H1 (cell line): ENCODE measurements at regions not wholly inside any gene's neighbourhood (a gene's known extent, or its start where the extent isn't known, plus 50 kb on each side); places are given as distances from the start of the nearest gene placed in this dataset.
A peak's percentile ranks its signal among the peaks of the same experiment; 100 is the strongest.

Source experiments
- HDAC2 ChIP-seq, 2 experiments: fragments of 300-600 bp in 1 of 2; sonication (generic) in 1 of 2; IDR thresholded peaks; 2 replicates each; pipeline ENCODE4 v1.6.1; 2011 to 2012; ENCODE audit warnings: low read depth in 2 of 2, low read length in 2 of 2, mild to moderate bottlenecking in 2 of 2, moderate library complexity in 2 of 2, borderline replicate concordance in 1 of 2, inconsistent platforms in 1 of 2
- HDAC6 ChIP-seq: IDR thresholded peaks from one replicate; pipeline ENCODE4 v1.7.1; 2012; ENCODE audit warnings: low read depth, mild to moderate bottlenecking, inconsistent platforms, low read length, moderate library complexity
- JUND ChIP-seq: IDR thresholded peaks from 2 replicates; pipeline ENCODE4 v1.6.1; 2011; ENCODE audit warnings: mild to moderate bottlenecking, improper control_type of control experiment, low read length
- KDM4A ChIP-seq: IDR thresholded peaks from one replicate; pipeline ENCODE4 v1.7.1; 2012; ENCODE audit warnings: low read depth, mild to moderate bottlenecking, moderate library complexity, low read length, inconsistent platforms; ENCODE audit not compliant: severe bottlenecking
- MAFK ChIP-seq: IDR thresholded peaks from 2 replicates; pipeline ENCODE4 v1.6.1; 2012; ENCODE audit warnings: low read depth, mild to moderate bottlenecking, improper control_type of control experiment, low read length
- PHF8 ChIP-seq: fragments of 200-600 bp; sonication (generic); conservative IDR thresholded peaks from 2 replicates; pipeline ENCODE4 v1.7.1; 2012; ENCODE audit warnings: low read depth, mild to moderate bottlenecking, inconsistent platforms, low read length, moderate library complexity
- TAF7 ChIP-seq: optimal IDR thresholded peaks from 2 replicates; pipeline ENCODE3; 2011; ENCODE audit warnings: low read depth, mild to moderate bottlenecking, inconsistent platforms, low read length, moderate library complexity, borderline replicate concordance
- TCF12 ChIP-seq: IDR thresholded peaks from 2 replicates; pipeline ENCODE4 v1.6.1; 2011; ENCODE audit warnings: low read depth, mild to moderate bottlenecking, low read length
- ZNF274 ChIP-seq: IDR thresholded peaks from 2 replicates; pipeline ENCODE4 v1.7.0; 2012; ENCODE audit warnings: low read length, borderline replicate concordance; ENCODE audit errors: extremely low read depth
- TF ChIP-seq, protein P1 (sequence below): fragments of 300-600 bp; sonication (generic); IDR thresholded peaks from 2 replicates; pipeline ENCODE4 v1.7.1; 2012; ENCODE audit warnings: low read length, moderate library complexity, mild to moderate bottlenecking, inconsistent platforms; ENCODE audit not compliant: insufficient replicate concordance

GRCh38 chr3:137105277-137105977, 147.6 kb downstream of the IL20RB start (continued):
- TF ChIP-seq HDAC2 (IDR thresholded peaks at IDR 0.05; ENCODE audit: borderline replicate concordance in 1 of 2, low read depth in 2 of 2, low read length in 2 of 2) (no peak), PHF8 (no peak), TAF7 (no peak), JUND (no peak), MAFK (no peak), KDM4A (no peak), HDAC6 (no peak), TCF12 (no peak), ZNF274 (no peak)
- TF ChIP-seq, protein P1, sequence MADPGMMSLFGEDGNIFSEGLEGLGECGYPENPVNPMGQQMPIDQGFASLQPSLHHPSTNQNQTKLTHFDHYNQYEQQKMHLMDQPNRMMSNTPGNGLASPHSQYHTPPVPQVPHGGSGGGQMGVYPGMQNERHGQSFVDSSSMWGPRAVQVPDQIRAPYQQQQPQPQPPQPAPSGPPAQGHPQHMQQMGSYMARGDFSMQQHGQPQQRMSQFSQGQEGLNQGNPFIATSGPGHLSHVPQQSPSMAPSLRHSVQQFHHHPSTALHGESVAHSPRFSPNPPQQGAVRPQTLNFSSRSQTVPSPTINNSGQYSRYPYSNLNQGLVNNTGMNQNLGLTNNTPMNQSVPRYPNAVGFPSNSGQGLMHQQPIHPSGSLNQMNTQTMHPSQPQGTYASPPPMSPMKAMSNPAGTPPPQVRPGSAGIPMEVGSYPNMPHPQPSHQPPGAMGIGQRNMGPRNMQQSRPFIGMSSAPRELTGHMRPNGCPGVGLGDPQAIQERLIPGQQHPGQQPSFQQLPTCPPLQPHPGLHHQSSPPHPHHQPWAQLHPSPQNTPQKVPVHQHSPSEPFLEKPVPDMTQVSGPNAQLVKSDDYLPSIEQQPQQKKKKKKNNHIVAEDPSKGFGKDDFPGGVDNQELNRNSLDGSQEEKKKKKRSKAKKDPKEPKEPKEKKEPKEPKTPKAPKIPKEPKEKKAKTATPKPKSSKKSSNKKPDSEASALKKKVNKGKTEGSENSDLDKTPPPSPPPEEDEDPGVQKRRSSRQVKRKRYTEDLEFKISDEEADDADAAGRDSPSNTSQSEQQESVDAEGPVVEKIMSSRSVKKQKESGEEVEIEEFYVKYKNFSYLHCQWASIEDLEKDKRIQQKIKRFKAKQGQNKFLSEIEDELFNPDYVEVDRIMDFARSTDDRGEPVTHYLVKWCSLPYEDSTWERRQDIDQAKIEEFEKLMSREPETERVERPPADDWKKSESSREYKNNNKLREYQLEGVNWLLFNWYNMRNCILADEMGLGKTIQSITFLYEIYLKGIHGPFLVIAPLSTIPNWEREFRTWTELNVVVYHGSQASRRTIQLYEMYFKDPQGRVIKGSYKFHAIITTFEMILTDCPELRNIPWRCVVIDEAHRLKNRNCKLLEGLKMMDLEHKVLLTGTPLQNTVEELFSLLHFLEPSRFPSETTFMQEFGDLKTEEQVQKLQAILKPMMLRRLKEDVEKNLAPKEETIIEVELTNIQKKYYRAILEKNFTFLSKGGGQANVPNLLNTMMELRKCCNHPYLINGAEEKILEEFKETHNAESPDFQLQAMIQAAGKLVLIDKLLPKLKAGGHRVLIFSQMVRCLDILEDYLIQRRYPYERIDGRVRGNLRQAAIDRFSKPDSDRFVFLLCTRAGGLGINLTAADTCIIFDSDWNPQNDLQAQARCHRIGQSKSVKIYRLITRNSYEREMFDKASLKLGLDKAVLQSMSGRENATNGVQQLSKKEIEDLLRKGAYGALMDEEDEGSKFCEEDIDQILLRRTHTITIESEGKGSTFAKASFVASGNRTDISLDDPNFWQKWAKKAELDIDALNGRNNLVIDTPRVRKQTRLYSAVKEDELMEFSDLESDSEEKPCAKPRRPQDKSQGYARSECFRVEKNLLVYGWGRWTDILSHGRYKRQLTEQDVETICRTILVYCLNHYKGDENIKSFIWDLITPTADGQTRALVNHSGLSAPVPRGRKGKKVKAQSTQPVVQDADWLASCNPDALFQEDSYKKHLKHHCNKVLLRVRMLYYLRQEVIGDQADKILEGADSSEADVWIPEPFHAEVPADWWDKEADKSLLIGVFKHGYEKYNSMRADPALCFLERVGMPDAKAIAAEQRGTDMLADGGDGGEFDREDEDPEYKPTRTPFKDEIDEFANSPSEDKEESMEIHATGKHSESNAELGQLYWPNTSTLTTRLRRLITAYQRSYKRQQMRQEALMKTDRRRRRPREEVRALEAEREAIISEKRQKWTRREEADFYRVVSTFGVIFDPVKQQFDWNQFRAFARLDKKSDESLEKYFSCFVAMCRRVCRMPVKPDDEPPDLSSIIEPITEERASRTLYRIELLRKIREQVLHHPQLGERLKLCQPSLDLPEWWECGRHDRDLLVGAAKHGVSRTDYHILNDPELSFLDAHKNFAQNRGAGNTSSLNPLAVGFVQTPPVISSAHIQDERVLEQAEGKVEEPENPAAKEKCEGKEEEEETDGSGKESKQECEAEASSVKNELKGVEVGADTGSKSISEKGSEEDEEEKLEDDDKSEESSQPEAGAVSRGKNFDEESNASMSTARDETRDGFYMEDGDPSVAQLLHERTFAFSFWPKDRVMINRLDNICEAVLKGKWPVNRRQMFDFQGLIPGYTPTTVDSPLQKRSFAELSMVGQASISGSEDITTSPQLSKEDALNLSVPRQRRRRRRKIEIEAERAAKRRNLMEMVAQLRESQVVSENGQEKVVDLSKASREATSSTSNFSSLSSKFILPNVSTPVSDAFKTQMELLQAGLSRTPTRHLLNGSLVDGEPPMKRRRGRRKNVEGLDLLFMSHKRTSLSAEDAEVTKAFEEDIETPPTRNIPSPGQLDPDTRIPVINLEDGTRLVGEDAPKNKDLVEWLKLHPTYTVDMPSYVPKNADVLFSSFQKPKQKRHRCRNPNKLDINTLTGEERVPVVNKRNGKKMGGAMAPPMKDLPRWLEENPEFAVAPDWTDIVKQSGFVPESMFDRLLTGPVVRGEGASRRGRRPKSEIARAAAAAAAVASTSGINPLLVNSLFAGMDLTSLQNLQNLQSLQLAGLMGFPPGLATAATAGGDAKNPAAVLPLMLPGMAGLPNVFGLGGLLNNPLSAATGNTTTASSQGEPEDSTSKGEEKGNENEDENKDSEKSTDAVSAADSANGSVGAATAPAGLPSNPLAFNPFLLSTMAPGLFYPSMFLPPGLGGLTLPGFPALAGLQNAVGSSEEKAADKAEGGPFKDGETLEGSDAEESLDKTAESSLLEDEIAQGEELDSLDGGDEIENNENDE: peak; percentile 51
